ENCODE measurements at regions not wholly inside any gene's neighbourhood (a gene's known extent, or its start where the extent isn't known, plus 50 kb on each side); places are given as distances from the start of the nearest gene placed in this dataset.
A peak's percentile ranks its signal among the peaks of the same experiment; 100 is the strongest.

- Histone ChIP-seq H3K27me3 (no peaks in the 10 kb centered on the region), H3K4me3 (no peak overlapping the region), H3K4me1 (peaks cover 0 to 9% (median 0%) of the 10 kb centered on the region in 4 donors), H3K27ac (replicated peaks in 1 of 4) (no peak overlapping the region), H3K36me3 (no peaks in the 10 kb centered on the region), H3K9me3 (no peaks in the 10 kb centered on the region)
- 72% methylated on average over 2 of the region's 2 CpGs for WGBS
- DNase-seq (ENCODE audit: extremely low spot score): no peak
- intact Hi-C loops (cut with DNase I): no loop called here
- TF ChIP-seq CTCF (IDR thresholded peaks at IDR 0.05): peak; percentile 15 to 18 (median 17)
- TF ChIP-seq POLR2A (IDR thresholded peaks at IDR 0.05; ENCODE audit: low read depth): no peak
- no peak for TF ChIP-seq POLR2AphosphoS5 (IDR thresholded peaks at IDR 0.05)
- TF ChIP-seq EP300 (IDR thresholded peaks at IDR 0.05): no peak
Observed at GRCh38 chr7:54877683-54878082, 118.7 kb upstream of the SEC61G start.

GRCh38 chr7:54878339-54878738, 119.3 kb upstream of the SEC61G start:
- H3K36me3 ChIP-seq: no peaks in the 10 kb centered on the region
- no peaks in the 10 kb centered on the region for H3K9me3 ChIP-seq
- no peak overlapping the region for H3K27ac ChIP-seq (replicated peaks in 1 of 4)
- intact Hi-C loops (cut with DNase I): no loop called here
- DNase-seq (ENCODE audit: extremely low spot score): no peak
- H3K4me3 ChIP-seq: no peak overlapping the region
- no peaks in the 10 kb centered on the region for H3K27me3 ChIP-seq
- TF ChIP-seq POLR2AphosphoS5 (IDR thresholded peaks at IDR 0.05): no peak
- no peak for TF ChIP-seq CTCF (IDR thresholded peaks at IDR 0.05)
- peaks cover 0 to 9% (median 0%) of the 10 kb centered on the region in 4 donors for H3K4me1 ChIP-seq
- 44% methylated on average over 1 of the region's 1 CpG for WGBS

DNA sequence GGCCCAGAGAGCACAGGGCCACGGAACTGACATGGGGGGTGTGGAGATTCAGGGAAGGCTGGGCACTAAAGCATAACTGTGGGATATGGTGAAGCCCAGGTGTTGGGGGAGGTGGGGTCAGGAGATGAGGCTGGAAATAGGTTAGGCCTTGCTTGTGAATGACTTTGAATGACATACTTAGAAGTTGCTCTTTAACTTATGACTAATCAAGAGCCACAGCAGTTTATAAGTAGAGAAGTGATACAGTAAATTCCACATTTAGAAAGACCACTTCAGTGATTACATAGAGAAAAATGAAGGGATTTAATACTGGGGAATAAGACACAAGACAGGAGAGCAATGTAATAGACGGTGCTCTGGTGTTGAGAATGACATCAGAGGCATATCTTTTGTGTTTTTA, 120.8 kb upstream of the SEC61G start:
- no peak for DNase-seq (ENCODE audit: extremely low spot score)
- 88% methylated on average over 2 of the region's 2 CpGs for WGBS
- intact Hi-C loops (cut with DNase I): no loop called here
- no peak for TF ChIP-seq POLR2A (IDR thresholded peaks at IDR 0.05; ENCODE audit: low read depth)
- Histone ChIP-seq H3K4me1 (peaks cover 0 to 9% (median 0%) of the 10 kb centered on the region in 4 donors), H3K4me3 (no peak overlapping the region), H3K27me3 (no peaks in the 10 kb centered on the region), H3K36me3 (no peaks in the 10 kb centered on the region), H3K27ac (replicated peaks in 1 of 4) (no peak overlapping the region), H3K9me3 (no peaks in the 10 kb centered on the region)

GRCh38 chr7:54880326-54880989, 121.4 kb upstream of the SEC61G start:
- intact Hi-C loops (cut with DNase I): no loop called here
- no peak overlapping the region for H3K27ac ChIP-seq (replicated peaks in 1 of 4)
- peaks cover 0 to 9% (median 0%) of the 10 kb centered on the region in 4 donors for H3K4me1 ChIP-seq
- no peak for DNase-seq (ENCODE audit: extremely low spot score)
- no peaks in the 10 kb centered on the region for H3K9me3 ChIP-seq
- no peaks in the 10 kb centered on the region for H3K36me3 ChIP-seq
- TF ChIP-seq EP300 (IDR thresholded peaks at IDR 0.05): no peak
- no peak for TF ChIP-seq CTCF (IDR thresholded peaks at IDR 0.05)
- TF ChIP-seq POLR2AphosphoS5 (IDR thresholded peaks at IDR 0.05): no peak
- no peak for TF ChIP-seq POLR2A (IDR thresholded peaks at IDR 0.05; ENCODE audit: low read depth)
- no peak overlapping the region for H3K4me3 ChIP-seq
- H3K27me3 ChIP-seq: no peaks in the 10 kb centered on the region
- WGBS: 86% methylated on average over 11 of the region's 11 CpGs

DNA sequence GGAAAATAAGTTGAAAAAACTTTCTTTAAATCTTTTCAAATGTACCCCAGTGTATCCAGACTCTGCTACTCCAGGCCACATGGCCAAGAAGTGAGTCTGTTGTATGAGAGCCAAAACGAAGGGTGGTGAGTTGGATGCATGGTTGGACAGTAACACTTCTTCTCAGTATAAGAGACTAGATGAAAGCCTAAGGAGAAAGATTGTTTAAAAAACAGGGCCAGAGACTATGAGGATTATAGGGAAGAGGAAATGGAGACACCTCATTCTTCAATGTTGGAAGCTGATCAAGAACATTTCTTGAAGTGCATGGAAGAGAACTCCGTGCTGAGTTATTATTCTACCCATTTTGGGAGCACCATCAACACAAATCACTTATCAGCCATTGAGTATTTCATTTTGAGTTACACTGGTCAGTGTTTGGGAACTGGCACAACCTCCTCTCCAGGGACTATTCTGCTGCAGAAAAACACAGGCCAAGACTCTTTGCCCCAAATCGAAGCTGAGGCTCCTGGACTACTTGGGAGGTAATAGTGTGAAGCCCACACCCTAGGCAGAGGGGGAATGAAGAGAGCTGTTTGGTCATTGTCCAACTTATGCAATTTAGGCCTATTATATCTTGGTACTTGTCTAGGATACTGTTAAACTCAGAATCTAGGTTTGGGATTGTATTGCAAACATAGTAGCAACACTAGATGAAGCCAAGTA, 123.0 kb upstream of the SEC61G start:
- Histone ChIP-seq H3K4me3 (no peak overlapping the region), H3K9me3 (no peaks in the 10 kb centered on the region), H3K4me1 (peaks cover 0 to 9% (median 0%) of the 10 kb centered on the region in 4 donors), H3K27ac (replicated peaks in 1 of 4) (no peak overlapping the region), H3K36me3 (no peaks in the 10 kb centered on the region), H3K27me3 (no peaks in the 10 kb centered on the region)
- WGBS: 45% methylated on average over 3 of the region's 3 CpGs
- intact Hi-C loops (cut with DNase I): no loop called here
- no peak for TF ChIP-seq CTCF (IDR thresholded peaks at IDR 0.05)
- no peak for TF ChIP-seq POLR2AphosphoS5 (IDR thresholded peaks at IDR 0.05)
- TF ChIP-seq EP300 (IDR thresholded peaks at IDR 0.05): no peak
- no peak for TF ChIP-seq POLR2A (IDR thresholded peaks at IDR 0.05; ENCODE audit: low read depth)
- no peak for DNase-seq (ENCODE audit: extremely low spot score)
